ENCODE measurements at regions not wholly inside any gene's neighbourhood (a gene's known extent, or its start where the extent isn't known, plus 50 kb on each side); places are given as distances from the start of the nearest gene placed in this dataset.

DNA sequence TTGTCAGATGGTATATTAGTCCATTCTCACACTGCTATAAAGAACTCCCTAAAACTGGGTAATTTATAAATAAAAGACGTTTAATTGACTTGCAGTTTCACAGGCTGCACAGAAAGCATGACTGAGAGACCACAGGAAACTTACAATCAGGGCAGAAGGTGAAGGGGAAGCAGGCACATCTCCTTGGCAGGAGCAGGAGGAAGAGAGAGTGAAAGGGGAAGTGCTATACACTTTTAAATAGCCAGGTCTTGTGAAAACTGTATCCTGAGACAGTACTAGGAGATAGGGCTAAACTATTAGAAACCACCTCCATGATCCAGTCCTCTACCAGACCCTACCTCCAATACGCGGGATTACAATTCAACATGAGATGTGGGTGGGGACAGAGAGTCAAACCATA is 193.9 kb upstream of the KCNG1 start:
- no peak for DNase-seq

DNA sequence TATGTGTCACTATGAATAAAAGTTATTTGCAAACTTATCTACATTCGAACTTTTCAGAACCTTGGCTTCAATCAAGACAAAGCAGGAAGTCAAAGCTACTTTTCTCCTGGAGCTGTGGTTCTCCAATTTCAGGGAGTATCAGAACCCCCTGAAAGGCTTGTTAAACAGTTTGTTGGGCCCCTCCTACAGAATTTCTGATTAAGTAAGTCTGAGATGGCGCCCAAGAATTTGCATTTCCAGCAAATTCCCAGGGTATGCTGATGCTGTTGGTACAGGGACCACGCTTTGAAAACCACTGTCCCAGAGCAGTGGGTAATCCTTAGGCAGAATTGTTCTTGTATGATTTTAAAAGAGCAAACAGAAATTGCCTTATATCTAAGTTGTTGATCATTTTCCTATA is 189.9 kb upstream of the KCNG1 start:
- no peak for DNase-seq

DNA sequence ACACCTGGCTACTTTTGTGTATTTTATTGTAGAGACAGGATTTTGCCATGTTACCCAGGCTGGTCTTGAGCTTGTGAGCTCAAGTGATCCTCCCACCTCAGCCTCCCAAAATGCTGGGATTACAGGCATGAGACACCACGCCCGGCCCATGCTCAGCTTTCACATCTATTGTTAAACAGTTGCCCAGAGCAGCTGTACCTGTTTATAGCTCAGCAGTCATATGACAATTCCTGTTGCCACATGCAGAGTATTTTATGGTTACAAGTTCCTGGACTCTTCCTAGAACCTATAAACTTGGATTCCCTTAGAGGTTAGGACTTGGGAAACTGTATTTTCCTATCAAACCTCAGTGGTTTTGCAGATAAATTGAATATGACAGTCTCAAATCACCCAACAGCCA is 188.3 kb upstream of the KCNG1 start:
- DNase-seq: no peak

DNA sequence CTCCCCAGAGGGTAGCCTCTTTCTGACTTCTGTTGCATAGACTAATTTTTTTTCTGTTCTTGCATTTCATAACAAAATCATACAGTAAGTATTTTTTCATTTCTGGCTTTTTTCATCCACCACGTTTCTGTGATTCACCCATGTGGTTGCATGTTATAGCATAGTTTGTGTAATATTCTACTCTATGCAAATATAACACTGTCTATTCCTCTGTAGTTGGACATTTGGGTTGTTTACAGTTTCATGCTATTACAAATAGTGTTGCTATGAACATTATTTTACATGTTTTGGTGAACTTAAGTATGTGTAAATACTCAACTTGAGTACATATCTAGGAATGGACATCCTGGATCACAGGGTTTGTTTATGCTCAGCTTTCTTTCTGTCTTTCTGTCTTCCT is 187.2 kb upstream of the KCNG1 start:
- DNase-seq: no peak

DNA sequence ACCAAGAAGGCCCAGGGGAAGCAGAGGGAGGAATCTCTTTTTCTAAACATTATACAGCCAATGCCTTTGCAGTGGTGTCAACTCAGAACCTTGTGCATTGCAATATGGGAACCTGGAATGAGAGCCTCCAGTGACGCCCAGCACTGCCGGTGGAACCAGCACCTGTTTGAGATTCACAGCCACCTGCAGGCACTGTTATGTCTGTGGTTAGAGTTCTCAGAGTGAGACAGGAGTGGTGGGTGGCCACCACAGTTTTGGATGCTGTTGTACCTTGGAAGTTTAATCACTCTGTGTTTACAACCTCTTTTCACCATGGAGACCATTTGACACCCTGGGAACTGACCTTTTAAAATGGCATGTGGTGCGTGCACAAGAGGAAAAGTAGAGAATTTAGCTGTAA is 185.3 kb upstream of the KCNG1 start:
- no peak for DNase-seq

DNA sequence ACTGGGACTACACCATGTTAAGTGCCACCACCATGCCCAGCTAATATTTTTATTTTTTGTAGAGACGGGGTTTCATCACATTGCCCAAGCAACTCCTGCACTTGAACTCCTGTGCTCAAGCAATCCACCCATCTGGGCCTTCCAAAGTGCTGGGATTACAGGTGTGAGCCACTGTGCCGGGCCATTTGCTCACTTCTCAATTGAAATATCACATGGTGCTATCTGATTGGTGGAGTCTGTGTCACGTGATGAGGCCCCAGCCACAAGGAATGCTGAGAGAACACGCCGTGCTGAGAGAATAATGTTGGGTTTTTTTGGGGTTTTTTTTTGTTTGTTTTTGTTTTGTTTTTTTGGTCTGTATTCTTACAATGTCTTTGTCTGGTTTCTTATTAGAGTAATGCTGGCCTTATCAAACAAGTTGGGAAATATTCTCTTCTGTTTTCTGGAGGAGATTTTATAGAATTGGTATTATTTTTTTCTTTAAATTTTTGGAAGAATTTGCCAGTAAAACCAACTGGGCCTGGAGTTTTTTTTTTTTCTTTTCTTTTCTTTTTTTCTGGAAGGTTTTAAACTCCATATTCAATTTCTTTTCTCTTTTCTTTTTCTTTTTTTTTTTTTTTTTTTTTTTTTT is 183.2 kb upstream of the KCNG1 start:
- DNase-seq: no peak

DNA sequence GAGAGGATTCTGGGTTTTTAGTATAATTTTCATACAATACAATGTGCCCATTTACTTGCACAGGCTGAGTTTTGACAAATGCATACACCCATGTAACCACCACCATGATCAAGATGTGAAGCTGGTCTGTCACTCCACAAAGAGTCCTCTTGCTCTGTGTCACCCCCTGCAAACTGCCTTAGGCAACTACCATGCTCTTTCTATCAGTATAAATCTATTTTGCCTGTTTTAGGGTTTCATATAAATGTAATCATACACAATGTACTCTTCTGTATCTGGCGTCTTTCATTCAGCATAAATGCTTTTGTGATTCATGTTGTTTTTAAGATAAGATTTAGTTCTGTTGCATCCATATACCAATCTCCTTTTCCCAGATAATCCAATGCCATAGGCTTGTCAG is 181.9 kb upstream of the KCNG1 start:
- no peak for DNase-seq

DNA sequence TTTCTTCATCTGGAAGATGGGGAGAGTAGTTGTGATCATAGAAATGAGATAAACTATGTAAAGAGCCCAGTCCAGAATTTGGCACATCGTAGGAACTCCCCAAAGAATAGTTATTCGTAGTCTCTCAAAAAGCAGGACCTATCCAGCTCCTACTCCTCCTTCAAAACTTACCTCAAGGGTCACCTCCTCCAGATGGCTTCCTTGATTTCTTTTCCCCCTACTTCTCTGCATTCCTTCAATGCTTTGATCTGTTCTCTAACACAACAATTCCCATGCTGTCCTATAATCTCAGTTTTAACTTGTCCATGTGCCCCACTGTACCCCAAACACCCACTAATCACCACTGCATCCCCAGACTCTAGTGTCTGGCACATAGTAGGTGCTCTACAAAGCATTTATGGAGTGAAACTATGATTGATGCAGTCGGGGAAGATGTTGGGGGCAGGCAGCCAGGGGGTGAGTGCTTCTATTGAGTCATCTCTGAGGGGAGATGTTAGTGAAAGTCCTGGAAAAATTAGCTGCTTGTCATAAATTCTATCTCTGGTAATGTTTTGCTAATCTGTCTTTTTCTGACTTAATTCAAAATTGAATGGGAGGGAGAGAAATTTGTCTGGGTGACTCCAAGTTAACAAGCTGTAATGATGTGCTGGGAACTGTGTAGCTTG is 181.3 kb upstream of the KCNG1 start:
- DNase-seq: no peak

DNA sequence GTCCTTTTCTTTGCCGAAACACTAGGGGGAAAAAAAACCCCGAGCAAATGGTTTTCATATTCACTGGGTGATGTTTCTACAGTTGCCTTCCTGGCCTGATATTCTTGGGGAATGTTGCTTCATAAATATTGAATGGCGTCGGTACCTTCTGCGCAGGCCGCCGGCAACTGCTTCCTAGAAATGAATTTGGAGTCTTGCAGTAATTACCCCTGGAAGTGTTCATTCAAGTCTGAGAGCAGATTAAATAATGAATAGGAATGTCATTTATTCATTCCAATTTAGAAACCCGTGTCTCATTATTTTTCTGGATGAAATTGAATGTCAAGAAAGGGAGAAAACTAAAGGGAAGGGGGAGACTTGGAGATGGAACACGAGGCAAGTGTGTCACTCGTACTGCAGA is 179.4 kb upstream of the KCNG1 start:
- no peak for DNase-seq

DNA sequence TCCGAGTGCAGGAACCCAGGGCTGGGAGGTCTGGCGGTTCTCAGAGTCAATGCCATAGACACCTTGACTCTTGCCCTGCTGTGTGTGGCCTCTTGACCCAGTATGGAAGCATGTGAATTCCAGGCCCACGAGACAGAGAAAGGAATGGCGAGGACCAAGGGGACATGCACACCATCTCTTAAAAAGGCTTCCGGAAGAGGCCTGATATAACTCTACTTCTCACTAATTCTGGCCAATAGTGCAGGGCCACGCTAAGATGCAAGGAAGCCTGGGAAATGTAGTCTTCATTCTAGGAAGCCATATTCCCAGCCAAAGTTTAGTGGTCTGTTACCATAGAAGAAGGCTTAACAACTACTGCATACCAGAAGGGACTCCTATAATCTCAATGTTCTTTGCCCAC is 177.0 kb upstream of the KCNG1 start:
- DNase-seq: no peak

DNA sequence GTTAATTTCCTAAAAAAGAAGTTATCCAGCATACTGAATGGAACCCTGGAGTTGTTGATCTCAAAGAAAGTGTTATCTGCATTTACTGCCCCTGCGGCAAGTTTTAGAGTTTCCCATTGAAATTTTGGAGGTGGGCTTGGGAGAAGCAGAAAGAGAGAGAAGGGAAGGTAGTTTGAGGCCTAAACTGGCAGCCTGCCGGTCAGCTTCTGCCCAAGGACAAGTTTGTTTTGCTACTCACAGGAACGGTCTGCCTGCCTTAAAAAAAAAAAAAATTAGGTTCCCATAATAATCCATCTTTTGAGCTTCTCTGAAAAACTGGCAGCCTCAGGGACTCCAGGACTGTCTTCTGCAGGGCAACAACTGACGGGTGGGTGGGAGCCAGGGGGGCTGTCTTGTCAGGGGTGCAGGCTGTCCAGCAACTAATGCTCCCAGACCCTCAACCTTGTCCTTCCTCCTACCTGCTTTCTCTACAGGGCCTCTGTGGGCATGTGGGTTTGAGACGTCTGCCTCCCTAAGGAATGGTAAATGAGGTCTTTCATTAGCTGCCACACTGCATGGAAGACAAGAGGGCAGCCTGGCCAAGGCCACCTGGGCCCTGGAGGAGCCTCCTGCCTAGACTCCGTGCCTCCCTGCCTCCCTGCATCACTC is 176.1 kb upstream of the KCNG1 start:
- DNase-seq: no peak

DNA sequence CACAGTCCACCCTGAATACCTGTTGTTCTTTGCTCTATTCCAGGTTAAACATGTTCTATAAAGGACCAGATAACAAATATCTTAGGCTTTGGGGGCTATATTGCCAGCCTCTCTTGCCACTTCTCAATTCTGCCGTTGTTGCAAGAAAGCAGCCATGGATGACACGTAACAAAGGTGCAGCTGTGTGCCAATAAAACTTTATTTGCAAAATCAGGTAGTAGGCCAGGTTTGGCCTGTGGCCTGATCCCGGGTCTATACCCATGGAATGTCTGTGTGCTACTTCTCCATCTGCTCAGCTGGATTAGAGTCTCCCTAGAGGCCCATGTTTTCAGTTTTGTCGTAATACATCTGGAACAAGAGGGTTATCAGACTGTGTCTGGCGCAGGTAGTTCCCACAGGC is 175.3 kb upstream of the KCNG1 start:
- no peak for DNase-seq

DNA sequence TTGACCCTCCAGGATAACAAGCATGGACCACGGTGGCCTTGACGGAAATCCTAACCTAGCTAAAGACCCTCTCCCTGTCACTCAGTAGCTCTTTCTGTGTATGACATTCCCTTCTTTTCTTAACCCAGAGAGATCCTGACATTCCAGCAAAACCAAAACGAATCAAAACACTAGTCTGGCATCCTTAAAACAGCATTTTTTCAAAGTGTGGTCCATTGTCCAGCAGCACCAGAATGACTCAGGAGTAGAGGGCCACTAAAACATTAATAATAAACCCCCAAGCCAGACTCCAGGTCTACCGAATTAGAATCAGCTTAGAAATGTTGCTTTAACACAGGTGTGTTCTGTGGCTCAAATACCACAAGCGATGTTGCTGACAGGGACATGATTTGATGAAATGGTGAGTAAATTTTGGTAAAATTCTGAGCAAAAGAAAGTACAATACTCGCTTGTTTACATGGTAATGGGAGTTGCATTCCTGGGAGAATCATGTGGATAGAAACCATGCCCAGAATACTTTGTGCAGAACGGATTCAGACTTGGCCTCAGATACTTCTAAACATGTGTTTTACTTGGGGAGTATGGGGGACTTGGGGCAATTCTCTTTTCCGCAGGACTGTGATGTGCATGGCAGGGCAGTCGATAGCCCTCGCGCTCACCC is 174.2 kb upstream of the KCNG1 start:
- DNase-seq: no peak

DNA sequence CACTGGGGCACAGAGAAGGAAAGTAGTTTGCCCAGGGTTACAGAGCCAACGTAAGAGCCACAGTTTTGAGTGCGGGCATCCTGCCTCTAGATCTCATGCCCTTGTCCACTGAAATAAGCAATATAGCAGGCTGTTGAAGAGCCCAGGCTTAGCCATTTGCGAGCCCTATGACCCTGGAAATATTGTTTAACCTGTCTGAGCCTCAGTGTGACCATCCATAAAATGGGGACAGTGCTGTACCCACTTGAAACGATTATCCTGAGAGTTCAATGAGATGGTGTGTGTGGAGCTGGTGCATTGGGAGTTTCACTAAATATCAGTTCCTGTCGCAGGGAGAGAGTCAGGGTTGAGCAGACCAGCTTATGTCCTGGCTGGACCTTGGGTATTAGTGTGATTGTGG is 173.1 kb upstream of the KCNG1 start:
- no peak for DNase-seq

DNA sequence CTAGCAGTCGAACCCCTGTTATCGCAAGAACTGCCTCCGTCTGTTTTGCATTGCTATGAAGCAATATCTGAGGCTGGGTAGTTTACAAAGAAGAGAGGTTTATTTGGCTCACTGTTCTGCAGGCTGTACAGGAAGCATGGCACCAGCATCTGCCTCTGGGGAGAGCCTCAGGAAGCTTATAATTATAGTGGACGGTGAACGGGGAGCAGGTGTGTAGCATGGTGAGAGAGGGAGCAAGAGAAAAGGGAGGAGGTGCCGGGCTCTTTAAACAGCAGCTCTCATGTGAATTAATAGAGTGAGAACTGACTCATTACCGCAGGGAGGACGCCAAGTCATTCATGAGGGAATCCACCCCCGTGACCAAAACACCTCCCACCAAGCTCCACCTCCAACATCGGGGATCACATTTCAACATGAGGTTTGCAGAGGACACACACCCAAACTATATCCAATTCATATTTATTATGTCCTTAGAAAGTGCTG is 172.6 kb upstream of the KCNG1 start:
- no peak for DNase-seq

DNA sequence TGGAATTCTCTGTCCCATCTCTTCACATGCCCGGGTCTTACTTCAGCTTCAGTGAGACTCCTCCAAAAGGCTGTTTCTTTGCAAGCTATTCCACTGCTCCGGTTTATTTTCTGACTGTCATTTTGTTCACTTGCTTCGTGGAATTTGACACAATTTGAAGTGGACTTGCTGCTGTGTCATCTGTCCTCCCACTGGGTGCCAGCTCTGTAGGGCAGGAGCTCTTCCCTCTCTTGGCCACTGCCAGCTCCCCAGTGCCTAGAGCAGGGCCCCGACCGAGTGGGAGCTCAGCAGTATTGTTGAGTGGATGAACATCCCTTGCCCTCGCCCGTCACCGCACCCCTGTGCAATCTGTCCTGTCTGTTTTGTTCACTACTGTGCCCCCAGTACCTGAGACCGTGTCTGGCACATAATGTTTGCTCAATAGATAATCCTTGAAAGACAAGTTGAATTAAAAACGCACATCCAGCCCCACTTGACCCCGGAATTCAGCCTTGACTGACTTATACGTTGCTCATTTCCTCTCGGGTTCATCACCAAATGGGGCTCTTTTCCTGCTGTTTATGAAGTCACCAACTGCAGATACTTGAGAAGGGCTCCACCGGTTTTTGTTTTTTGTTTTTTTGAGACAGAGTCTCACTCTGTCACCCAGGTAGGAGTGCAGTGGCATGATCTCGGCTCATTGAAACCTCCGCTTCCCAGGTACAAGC is 170.3 kb upstream of the KCNG1 start:
- DNase-seq: no peak

DNA sequence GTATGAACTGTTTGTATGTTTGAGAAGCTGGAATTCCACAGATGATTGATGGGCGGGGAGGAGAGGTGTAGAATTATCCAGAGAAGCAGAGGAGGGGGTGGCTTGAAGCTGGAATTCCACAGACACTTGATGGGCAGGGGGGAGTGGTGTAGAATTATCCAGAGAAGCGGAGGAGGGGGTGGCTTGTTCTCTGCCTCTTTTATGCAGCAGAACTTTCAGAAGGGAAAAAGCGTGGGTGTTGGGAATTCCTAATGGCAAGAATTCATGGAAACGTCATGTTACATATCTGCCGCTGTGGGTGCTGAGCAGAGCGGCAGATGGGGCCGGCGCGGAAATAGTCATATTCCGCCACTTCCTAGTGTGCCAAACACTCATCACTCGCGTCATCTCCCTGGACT is 167.9 kb upstream of the KCNG1 start:
- DNase-seq: no peak

DNA sequence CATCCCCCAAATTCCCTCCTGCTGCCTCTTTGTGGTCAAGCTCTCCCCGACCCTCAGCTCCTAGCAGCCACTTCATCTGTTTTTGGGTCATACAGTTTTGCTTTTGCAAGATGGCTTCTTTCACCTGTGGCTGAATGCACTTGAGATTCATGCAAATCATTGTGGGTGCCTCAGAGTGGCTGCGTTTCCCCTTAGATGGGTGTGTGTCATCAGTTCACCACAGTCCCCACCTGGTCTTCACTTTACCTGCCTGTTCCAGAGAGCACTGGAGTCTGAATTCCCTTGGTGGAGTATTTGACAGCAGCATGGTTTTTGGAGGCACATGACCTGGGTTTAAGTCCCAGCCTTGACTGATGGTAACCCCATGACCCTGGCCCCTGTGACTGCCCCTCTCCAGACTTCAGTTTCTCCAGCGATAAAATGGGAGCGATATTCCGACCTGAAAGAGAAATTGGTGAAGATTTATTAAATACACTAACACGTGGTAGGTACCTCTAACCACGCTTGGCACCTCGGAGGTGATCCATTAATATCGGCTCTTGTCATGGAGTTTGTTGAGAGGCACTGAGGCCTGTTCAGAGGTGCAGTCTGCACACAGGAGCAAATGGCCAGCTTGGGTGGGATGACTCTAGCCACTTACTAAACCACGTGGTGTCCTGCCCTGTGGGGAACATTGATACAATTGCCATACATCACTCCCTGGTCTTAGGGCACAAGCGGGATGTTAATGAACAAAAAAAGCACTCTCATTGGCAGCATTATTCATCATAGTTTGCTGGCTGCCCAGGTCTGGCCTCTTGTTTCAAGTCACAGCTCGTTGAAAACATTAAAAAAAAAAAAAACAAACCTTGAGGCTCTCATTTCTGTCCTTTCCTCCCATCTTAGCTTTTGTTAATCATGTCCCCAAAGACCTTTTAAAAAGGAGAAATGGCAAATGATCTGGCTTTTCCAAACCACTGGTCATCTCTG is 167.2 kb upstream of the KCNG1 start:
- DNase-seq: no peak

DNA sequence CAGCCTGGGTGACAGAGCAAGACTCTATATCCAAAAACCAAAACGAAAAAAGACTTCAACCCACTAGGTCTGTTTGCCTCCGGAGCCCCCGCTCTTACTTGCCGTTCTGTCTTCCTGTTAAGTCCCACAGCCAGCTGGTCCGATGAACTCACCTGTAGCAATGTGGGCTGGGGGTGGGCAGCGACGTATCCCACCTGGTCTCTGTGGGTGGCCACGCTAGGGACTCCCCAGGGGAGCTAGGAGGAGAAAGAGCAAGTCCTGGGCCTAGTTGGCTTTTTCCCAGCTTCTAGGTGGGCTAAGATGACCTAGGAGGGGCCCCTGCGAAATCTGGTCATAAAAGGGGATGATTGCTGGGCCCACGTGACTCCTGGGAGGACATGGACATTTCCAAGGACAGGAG is 166.0 kb upstream of the KCNG1 start:
- no peak for DNase-seq

DNA sequence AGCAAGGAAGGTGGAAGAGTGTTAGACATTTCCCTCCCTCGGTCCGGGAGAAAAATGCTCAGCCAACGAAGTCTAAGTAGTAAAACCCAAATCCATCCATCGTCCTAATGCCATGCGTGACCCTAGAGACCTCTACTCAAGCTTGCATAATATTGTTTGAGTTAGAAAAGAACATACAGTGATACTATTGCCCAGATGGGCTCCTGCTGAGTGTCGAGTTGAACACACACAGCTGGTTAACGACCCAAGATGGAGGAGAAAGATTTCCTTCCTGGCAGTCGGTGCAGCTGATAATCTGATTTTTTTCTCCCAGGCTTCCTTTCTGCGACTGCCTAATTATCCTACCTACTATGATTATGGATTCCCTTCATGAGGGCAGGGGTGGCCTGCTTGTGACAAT is 164.4 kb upstream of the KCNG1 start:
- no peak for DNase-seq

DNA sequence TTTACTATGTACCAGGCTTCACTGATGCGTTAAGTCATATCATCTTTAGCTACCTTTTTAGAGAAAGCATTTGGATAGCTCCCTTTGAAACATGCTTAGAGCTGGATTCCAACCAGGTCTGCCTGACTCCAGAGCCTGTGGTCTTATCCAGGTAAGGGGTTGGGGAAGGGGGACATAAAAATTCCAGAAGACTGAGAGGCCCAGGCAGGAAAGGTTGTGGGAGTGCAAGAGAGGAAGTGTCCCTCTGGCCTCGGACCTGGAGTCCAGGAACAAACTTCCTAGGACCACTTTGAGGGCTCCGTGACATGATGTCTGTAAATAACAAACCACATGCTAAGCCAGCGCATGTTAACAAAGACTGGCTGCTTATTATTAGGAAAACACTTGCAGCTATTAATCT is 163.0 kb upstream of the KCNG1 start:
- DNase-seq: no peak

DNA sequence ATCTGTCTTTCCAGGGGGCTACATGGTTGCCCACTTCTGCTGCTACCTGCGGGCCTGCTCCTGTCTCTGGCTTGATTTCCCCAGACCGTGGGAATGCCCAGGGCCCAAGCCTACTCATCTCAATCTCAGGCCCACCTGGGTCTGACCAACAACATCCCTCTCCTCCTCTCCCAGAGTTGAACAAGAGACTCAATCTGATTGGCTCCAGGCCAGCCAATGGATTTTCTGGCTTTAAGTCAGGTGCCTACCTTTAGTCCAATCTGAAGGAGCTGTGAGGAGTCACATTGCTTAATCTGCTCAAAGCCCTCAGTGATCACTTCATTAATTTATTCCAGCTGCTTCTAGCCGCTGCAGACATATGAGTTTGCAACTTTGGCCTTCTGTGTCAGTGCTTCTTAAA is 162.4 kb upstream of the KCNG1 start:
- no peak for DNase-seq

Data from right hindlimb (tissue), 1 donor.